ENCODE measurements at regions not wholly inside any gene's neighbourhood (a gene's known extent, or its start where the extent isn't known, plus 50 kb on each side); places are given as distances from the start of the nearest gene placed in this dataset.
"Not testable (repeated sequence)": the region's sequence is repeated elsewhere in the genome, so short reads cannot be mapped to it uniquely, and the experiment has no call there.

- no peak for DNase-seq (ENCODE audit: low read depth in 2 of 2)
Measured at GRCh38 chr21:28127175-28127785, 865.4 kb downstream of the LTN1 start.

- no peak for DNase-seq (ENCODE audit: low read depth in 2 of 2)
Measured at GRCh38 chr21:28126521-28127174, 866.0 kb downstream of the LTN1 start.

GRCh38 chr21:28124541-28124940 is 868.1 kb downstream of the LTN1 start:
- DNase-seq (ENCODE audit: low read depth in 2 of 2) = no peak

GRCh38 chr21:28118570-28118969 is 874.1 kb downstream of the LTN1 start:
- no peak for DNase-seq (ENCODE audit: low read depth in 2 of 2)

GRCh38 chr21:28114986-28115385 is 877.7 kb downstream of the LTN1 start:
- not testable (repeated sequence) for DNase-seq (ENCODE audit: low read depth in 2 of 2)

- DNase-seq (ENCODE audit: low read depth in 2 of 2) = no peak
Measured at GRCh38 chr21:28113718-28114117, 879.0 kb downstream of the LTN1 start.

GRCh38 chr21:28112511-28112910 is 880.2 kb downstream of the LTN1 start:
- no peak for DNase-seq (ENCODE audit: low read depth in 2 of 2)

- DNase-seq (ENCODE audit: low read depth in 2 of 2) = no peak
Measured at GRCh38 chr21:28111151-28111619, 881.5 kb downstream of the LTN1 start.

- no peak for DNase-seq (ENCODE audit: low read depth in 2 of 2)
Measured at GRCh38 chr21:28110716-28111115, 882.0 kb downstream of the LTN1 start.

GRCh38 chr21:28110074-28110473 is 882.6 kb downstream of the LTN1 start:
- DNase-seq (ENCODE audit: low read depth in 2 of 2) = no peak

GRCh38 chr21:28106370-28106890 is 886.2 kb downstream of the LTN1 start:
- DNase-seq (ENCODE audit: low read depth in 2 of 2) = no peak

GRCh38 chr21:28104346-28104745 is 888.3 kb downstream of the LTN1 start:
- DNase-seq (ENCODE audit: low read depth in 2 of 2) = no peak

GRCh38 chr21:28100366-28100765 is 892.3 kb downstream of the LTN1 start:
- DNase-seq (ENCODE audit: low read depth in 2 of 2) = no peak

GRCh38 chr21:28099001-28099705 is 893.5 kb downstream of the LTN1 start:
- no peak for DNase-seq (ENCODE audit: low read depth in 2 of 2)

- no peak for DNase-seq (ENCODE audit: low read depth in 2 of 2)
Measured at GRCh38 chr21:28091466-28091865, 901.2 kb downstream of the LTN1 start.

- no peak for DNase-seq (ENCODE audit: low read depth in 2 of 2)
Measured at GRCh38 chr21:28090546-28090945, 902.1 kb downstream of the LTN1 start.

- DNase-seq (ENCODE audit: low read depth in 2 of 2) = no peak
Measured at GRCh38 chr21:28089599-28090441, 902.9 kb downstream of the LTN1 start.

GRCh38 chr21:28086861-28087581 is 905.7 kb downstream of the LTN1 start:
- no peak for DNase-seq (ENCODE audit: low read depth in 2 of 2)

- no peak for DNase-seq (ENCODE audit: low read depth in 2 of 2)
Measured at GRCh38 chr21:28084951-28085350, 907.7 kb downstream of the LTN1 start.

- no peak for DNase-seq (ENCODE audit: low read depth in 2 of 2)
Measured at GRCh38 chr21:28083350-28083749, 909.3 kb downstream of the LTN1 start.

GRCh38 chr21:28078126-28078525 is 914.6 kb downstream of the LTN1 start:
- no peak for DNase-seq (ENCODE audit: low read depth in 2 of 2)

Measured in stimulated activated CD8-positive, alpha-beta memory T cell treated with anti-CD3 and anti-CD28 coated beads, Interleukin-15, amount 100 ng/mL, for 48 hours (primary cell).